ENCODE measurements at regions not wholly inside any gene's neighbourhood (a gene's known extent, or its start where the extent isn't known, plus 50 kb on each side); places are given as distances from the start of the nearest gene placed in this dataset.

GRCh38 chr6:119566546-119567260 is 217.1 kb upstream of the MAN1A1 start:
- TF ChIP-seq REST (IDR thresholded peaks at IDR 0.05; ENCODE audit: insufficient replicate concordance, low read depth) (no peak), CTCF (IDR thresholded peaks at IDR 0.05; ENCODE audit: insufficient read depth, low read length) (no peak)

Measured in HL-60 (cell line).